CD14-positive monocyte (primary cell): ENCODE measurements at regions not wholly inside any gene's neighbourhood (a gene's known extent, or its start where the extent isn't known, plus 50 kb on each side); places are given as distances from the start of the nearest gene placed in this dataset.

ENCODE experiments used
- DNase-seq, 3 donors: peaks; one replicate each; pipeline ENCODE4 v3.0.0-alpha.2; 2011 to 2022
- H2AFZ ChIP-seq: 2 replicates; pipeline ENCODE4 v1.6.0; 2012; ENCODE audit warnings: mild to moderate bottlenecking, low read depth, low read length, inconsistent platforms; ENCODE audit not compliant: insufficient read depth, poor library complexity, severe bottlenecking
- H3K27ac ChIP-seq, 2 donors: 1 replicate in 1 of 2; 2 replicates in 1 of 2; pipeline ENCODE4 v1.5.1; 2012 to 2013; ENCODE audit warnings: low read length in 2 of 2, control low read depth in 1 of 2, inconsistent platforms in 1 of 2, low read depth in 1 of 2, mild to moderate bottlenecking in 1 of 2
- H3K27me3 ChIP-seq, 2 donors: one replicate each; pipeline versions ENCODE4 v1.6.0 to v1.6.1; 2011 to 2013; ENCODE audit warnings: low read length in 2 of 2; ENCODE audit not compliant: control insufficient read depth in 2 of 2, insufficient read depth in 2 of 2
- H3K36me3 ChIP-seq, 2 donors: replicated peaks in 1 of 2; 1 replicate in 1 of 2; 2 replicates in 1 of 2; pipeline versions ENCODE4 v1.5.1 to v1.6.1; 2012 to 2013; ENCODE audit warnings: low read length in 2 of 2, control low read depth in 1 of 2, inconsistent platforms in 1 of 2, mild to moderate bottlenecking in 1 of 2; ENCODE audit not compliant: insufficient read depth in 2 of 2, control insufficient read depth in 1 of 2
- H3K4me1 ChIP-seq, 2 donors: 1 replicate in 1 of 2; 2 replicates in 1 of 2; pipeline versions ENCODE4 v1.5.1 to v1.6.1; 2012 to 2013; ENCODE audit warnings: low read length in 2 of 2, control low read depth in 1 of 2, inconsistent platforms in 1 of 2, mild to moderate bottlenecking in 1 of 2, moderate library complexity in 1 of 2; ENCODE audit not compliant: insufficient read depth in 2 of 2, control insufficient read depth in 1 of 2
- H3K4me2 ChIP-seq: replicated peaks from 2 replicates; pipeline ENCODE3; 2012; ENCODE audit warnings: low read length, moderate library complexity, mild to moderate bottlenecking; ENCODE audit not compliant: poor library complexity, severe bottlenecking; ENCODE audit errors: extremely low read depth
- H3K4me3 ChIP-seq, 3 experiments: fragments of 200-600 bp in 1 of 3; sonication (generic) in 1 of 3; replicated peaks in 1 of 3; 1 replicate in 2 of 3; 2 replicates in 1 of 3; pipeline ENCODE4 v1.5.1; 2011 to 2013; ENCODE audit warnings: low read length in 3 of 3, mild to moderate bottlenecking in 3 of 3, control low read depth in 2 of 3, low read depth in 2 of 3, inconsistent platforms in 1 of 3, moderate library complexity in 1 of 3
- H3K79me2 ChIP-seq: 2 replicates; pipeline ENCODE4 v1.6.0; 2012; ENCODE audit warnings: mild to moderate bottlenecking, control low read depth, inconsistent platforms, low read length, moderate library complexity; ENCODE audit not compliant: insufficient read depth
- H3K9ac ChIP-seq: 2 replicates; pipeline ENCODE4 v1.6.0; 2017; ENCODE audit warnings: low read length, mild to moderate bottlenecking; ENCODE audit not compliant: insufficient read depth, poor library complexity, severe bottlenecking
- H3K9me3 ChIP-seq, 2 donors: replicated peaks in 1 of 2; 1 replicate in 1 of 2; 2 replicates in 1 of 2; pipeline versions ENCODE4 v1.5.1 to v1.6.1; 2012 to 2013; ENCODE audit warnings: low read length in 2 of 2, control low read depth in 1 of 2; ENCODE audit not compliant: control insufficient read depth in 1 of 2, insufficient read depth in 1 of 2
- H4K20me1 ChIP-seq: 2 replicates; pipeline ENCODE4 v1.6.0; 2012; ENCODE audit warnings: mild to moderate bottlenecking, low read length, control low read depth, moderate library complexity; ENCODE audit not compliant: insufficient read depth
- H3K27ac Mint-ChIP-seq, 7 donors: one replicate each; pipeline ENCODE4 v1.8.0; 2020; ENCODE audit warnings: mild to moderate bottlenecking in 7 of 7, mixed read lengths in 7 of 7, moderate library complexity in 6 of 7, inconsistent platforms in 2 of 7
- H3K27me3 Mint-ChIP-seq, 3 donors: one replicate each; pipeline ENCODE4 v1.8.0; 2021 to 2022; ENCODE audit warnings: low read depth in 3 of 3, mild to moderate bottlenecking in 3 of 3, mixed read lengths in 3 of 3, moderate library complexity in 3 of 3, inconsistent platforms in 1 of 3
- H3K36me3 Mint-ChIP-seq, 2 donors: one replicate each; pipeline ENCODE4 v1.8.0; 2020; ENCODE audit warnings: mixed read lengths in 2 of 2, inconsistent platforms in 1 of 2, mild to moderate bottlenecking in 1 of 2
- H3K4me1 Mint-ChIP-seq: one replicate; pipeline ENCODE4 v1.8.0; 2020; ENCODE audit warnings: mild to moderate bottlenecking, mixed read lengths
- H3K4me3 Mint-ChIP-seq, 2 donors: one replicate each; pipeline ENCODE4 v1.8.0; 2020; ENCODE audit warnings: mild to moderate bottlenecking in 2 of 2, mixed read lengths in 2 of 2, moderate library complexity in 1 of 2
- H3K9me3 Mint-ChIP-seq, 7 donors: one replicate each; pipeline ENCODE4 v1.8.0; 2020 to 2022; ENCODE audit warnings: mixed read lengths in 7 of 7, mild to moderate bottlenecking in 6 of 7, moderate library complexity in 6 of 7, inconsistent platforms in 2 of 7
- WGBS: methylation state at CpG from one replicate; pipeline ENCODE4 v1.1.5; 2013; ENCODE audit warnings: missing lambda C conversion rate; ENCODE audit not compliant: insufficient coverage; 5-methylcytosine and 5-hydroxymethylcytosine counted together
- intact Hi-C, 2 donors: fragments of 100-400 bp; cut with micrococcal nuclease; formaldehyde crosslinking; loops; one replicate each; pipeline versions ENCODE4 v1.15.0 to v1.15.1; 2023
- TF ChIP-seq, protein P1 (sequence below): fragments of 200-600 bp; IDR thresholded peaks from one replicate; pipeline ENCODE4 v1.8.0; 2022; ENCODE audit warnings: antibody characterized with exemption, mild to moderate bottlenecking

DNA sequence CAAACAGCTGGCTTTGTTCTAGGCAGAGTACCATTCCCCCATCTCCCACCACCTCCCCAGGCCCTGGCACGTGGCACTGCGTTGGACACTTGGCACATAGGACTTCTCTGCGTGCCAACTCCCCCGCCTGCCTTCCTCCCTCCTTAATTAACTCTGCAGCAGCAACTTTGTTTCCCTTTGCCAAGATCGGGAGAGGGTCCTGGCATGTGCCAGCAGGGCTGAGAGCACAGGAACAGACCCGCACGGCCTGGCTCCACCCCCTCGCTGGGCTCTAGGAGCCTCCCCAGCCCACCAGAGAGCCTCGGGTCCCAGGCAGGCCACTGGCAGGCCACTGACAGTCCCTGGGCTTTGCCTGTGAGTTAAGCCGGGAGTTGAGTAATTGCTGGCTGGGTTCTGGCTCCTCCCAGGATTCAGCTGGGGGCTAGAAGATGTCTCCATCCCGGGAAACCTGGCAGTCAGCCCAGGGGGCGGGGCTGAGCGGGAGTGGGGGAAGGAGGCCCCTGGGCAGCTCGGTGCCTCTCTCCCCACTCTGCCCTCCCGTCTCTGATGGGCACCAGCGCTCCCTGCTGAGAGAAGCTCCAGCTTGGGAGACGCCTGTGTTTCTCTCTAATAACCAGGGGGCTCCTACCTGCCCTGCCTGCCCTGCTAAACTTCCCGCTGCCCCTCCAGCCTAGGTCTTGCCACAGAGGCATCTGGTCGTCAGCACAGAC, 224.0 kb upstream of the TNRC6C start:
- H3K9ac ChIP-seq, result no peak overlapping the region
- intact Hi-C loops, result no loop called here
- peaks cover 6% of the 10 kb centered on the region in 2 donors for H3K9me3 ChIP-seq
- Mint-ChIP-seq H3K36me3 (no peaks in the 10 kb centered on the region), H3K9me3 (peaks cover 9 to 25% (median 15%) of the 10 kb centered on the region in 7 donors), H3K27ac (peak overlapping the region in 1 of 7 donors; percentile 41), H3K4me3 (peak overlapping the region in 1 of 2 donors; percentile 40), H3K4me1 (peaks cover 13% of the 10 kb centered on the region), H3K27me3 (peaks cover 3 to 21% (median 8%) of the 10 kb centered on the region in 3 donors)
- TF ChIP-seq, protein P1, sequence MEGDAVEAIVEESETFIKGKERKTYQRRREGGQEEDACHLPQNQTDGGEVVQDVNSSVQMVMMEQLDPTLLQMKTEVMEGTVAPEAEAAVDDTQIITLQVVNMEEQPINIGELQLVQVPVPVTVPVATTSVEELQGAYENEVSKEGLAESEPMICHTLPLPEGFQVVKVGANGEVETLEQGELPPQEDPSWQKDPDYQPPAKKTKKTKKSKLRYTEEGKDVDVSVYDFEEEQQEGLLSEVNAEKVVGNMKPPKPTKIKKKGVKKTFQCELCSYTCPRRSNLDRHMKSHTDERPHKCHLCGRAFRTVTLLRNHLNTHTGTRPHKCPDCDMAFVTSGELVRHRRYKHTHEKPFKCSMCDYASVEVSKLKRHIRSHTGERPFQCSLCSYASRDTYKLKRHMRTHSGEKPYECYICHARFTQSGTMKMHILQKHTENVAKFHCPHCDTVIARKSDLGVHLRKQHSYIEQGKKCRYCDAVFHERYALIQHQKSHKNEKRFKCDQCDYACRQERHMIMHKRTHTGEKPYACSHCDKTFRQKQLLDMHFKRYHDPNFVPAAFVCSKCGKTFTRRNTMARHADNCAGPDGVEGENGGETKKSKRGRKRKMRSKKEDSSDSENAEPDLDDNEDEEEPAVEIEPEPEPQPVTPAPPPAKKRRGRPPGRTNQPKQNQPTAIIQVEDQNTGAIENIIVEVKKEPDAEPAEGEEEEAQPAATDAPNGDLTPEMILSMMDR, result no peak
- H3K27ac ChIP-seq, result no peak overlapping the region
- H3K36me3 ChIP-seq, result no peaks in the 10 kb centered on the region
- H2AFZ ChIP-seq, result peak overlapping the region; percentile 40
- no peaks in the 10 kb centered on the region for H4K20me1 ChIP-seq
- H3K4me3 ChIP-seq, result no peak overlapping the region
- no peak for DNase-seq
- no peak overlapping the region for H3K4me2 ChIP-seq
- H3K27me3 ChIP-seq, result no peaks in the 10 kb centered on the region
- WGBS, result 30% methylated on average over 15 of the region's 19 CpGs
- no peaks in the 10 kb centered on the region for H3K79me2 ChIP-seq
- peaks cover 5 to 13% of the 10 kb centered on the region in 2 donors for H3K4me1 ChIP-seq

DNA sequence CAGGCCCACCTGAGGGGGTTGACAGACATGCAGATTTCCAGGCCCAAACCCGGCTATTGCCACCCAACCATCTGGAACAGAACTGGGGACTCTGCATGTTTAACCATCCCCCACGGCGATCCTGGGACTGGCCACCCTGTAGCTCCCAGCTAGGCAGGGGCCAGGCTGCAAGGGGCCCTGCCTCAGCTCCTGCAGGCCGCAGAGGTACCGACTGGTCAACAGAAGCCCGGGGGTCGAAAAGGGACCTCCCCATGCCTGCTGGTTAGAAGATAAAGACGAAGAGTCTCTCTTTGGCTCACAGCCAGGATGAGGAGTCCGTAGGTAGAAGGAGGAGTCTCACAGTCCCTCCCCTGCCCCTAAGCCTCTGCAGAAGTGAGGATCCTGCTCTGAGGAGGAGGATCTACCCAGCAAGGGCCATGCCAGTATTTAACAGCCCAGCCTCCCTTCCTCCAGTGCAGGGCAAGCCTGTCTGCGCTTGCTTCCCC, 223.4 kb upstream of the TNRC6C start:
- no peak overlapping the region for H3K4me3 ChIP-seq
- Mint-ChIP-seq H3K4me1 (peaks cover 13% of the 10 kb centered on the region), H3K36me3 (no peaks in the 10 kb centered on the region), H3K27ac (no peak overlapping the region), H3K9me3 (peaks cover 9 to 25% (median 15%) of the 10 kb centered on the region in 7 donors), H3K4me3 (no peak overlapping the region), H3K27me3 (peaks cover 3 to 17% (median 8%) of the 10 kb centered on the region in 3 donors)
- no peaks in the 10 kb centered on the region for H3K79me2 ChIP-seq
- H3K4me2 ChIP-seq, result no peak overlapping the region
- no peaks in the 10 kb centered on the region for H4K20me1 ChIP-seq
- no peaks in the 10 kb centered on the region for H3K27me3 ChIP-seq
- TF ChIP-seq, protein P1, result no peak
- no peak overlapping the region for H2AFZ ChIP-seq
- no peaks in the 10 kb centered on the region for H3K36me3 ChIP-seq
- H3K9me3 ChIP-seq, result peaks cover 6% of the 10 kb centered on the region in 2 donors
- no peak for DNase-seq
- H3K4me1 ChIP-seq, result peaks cover 5 to 13% of the 10 kb centered on the region in 2 donors
- no peak overlapping the region for H3K27ac ChIP-seq
- whole genome bisulfite sequencing, result 80% methylated on average over 9 of the region's 10 CpGs
- intact Hi-C loops, result no loop called here
- H3K9ac ChIP-seq, result no peak overlapping the region
